C4-2B (cell line): ENCODE measurements at regions not wholly inside any gene's neighbourhood (a gene's known extent, or its start where the extent isn't known, plus 50 kb on each side); places are given as distances from the start of the nearest gene placed in this dataset.

Source experiments
- ZFX ChIP-seq: fragments of 450-650 bp; IDR thresholded peaks from 2 replicates; pipeline ENCODE4 v1.6.1; 2017
- TF ChIP-seq, protein P1 (sequence below): fragments of 450-650 bp; conservative IDR thresholded peaks from 2 replicates; pipeline ENCODE4 v1.5.1; 2017; ENCODE audit warnings: mild to moderate bottlenecking

GRCh38 chr10:64079341-64079740, 558.1 kb downstream of the REEP3 start:
- TF ChIP-seq, protein P1, sequence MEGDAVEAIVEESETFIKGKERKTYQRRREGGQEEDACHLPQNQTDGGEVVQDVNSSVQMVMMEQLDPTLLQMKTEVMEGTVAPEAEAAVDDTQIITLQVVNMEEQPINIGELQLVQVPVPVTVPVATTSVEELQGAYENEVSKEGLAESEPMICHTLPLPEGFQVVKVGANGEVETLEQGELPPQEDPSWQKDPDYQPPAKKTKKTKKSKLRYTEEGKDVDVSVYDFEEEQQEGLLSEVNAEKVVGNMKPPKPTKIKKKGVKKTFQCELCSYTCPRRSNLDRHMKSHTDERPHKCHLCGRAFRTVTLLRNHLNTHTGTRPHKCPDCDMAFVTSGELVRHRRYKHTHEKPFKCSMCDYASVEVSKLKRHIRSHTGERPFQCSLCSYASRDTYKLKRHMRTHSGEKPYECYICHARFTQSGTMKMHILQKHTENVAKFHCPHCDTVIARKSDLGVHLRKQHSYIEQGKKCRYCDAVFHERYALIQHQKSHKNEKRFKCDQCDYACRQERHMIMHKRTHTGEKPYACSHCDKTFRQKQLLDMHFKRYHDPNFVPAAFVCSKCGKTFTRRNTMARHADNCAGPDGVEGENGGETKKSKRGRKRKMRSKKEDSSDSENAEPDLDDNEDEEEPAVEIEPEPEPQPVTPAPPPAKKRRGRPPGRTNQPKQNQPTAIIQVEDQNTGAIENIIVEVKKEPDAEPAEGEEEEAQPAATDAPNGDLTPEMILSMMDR: no peak
- no peak for TF ChIP-seq ZFX
